Liver (tissue), 8 donors: ENCODE measurements at regions not wholly inside any gene's neighbourhood (a gene's known extent, or its start where the extent isn't known, plus 50 kb on each side); places are given as distances from the start of the nearest gene placed in this dataset.

Source experiments
- DNase-seq: peaks from one replicate; pipeline ENCODE4 v3.0.0-alpha.2; 2017; ENCODE audit warnings: low spot score
- H3K27ac ChIP-seq, 2 donors: one replicate each; pipeline ENCODE4 v1.7.0; 2013; ENCODE audit warnings: inconsistent platforms in 2 of 2, low read length in 2 of 2, control low read depth in 1 of 2, low read depth in 1 of 2, mild to moderate bottlenecking in 1 of 2
- H3K27me3 ChIP-seq, 4 donors: one replicate each; pipeline versions ENCODE4 v1.6.1 to v1.7.0; 2013; ENCODE audit warnings: low read length in 3 of 4, inconsistent platforms in 1 of 4, mild to moderate bottlenecking in 1 of 4, moderate library complexity in 1 of 4; ENCODE audit not compliant: control insufficient read depth in 4 of 4, insufficient read depth in 4 of 4
- H3K36me3 ChIP-seq, 4 donors: one replicate each; pipeline versions ENCODE4 v1.6.1 to v1.7.0; 2013; ENCODE audit warnings: low read length in 3 of 4, mild to moderate bottlenecking in 3 of 4, low read depth in 1 of 4, moderate library complexity in 1 of 4; ENCODE audit not compliant: control insufficient read depth in 4 of 4, insufficient read depth in 3 of 4
- H3K4me1 ChIP-seq, 4 donors: one replicate each; pipeline versions ENCODE4 v1.6.1 to v1.7.0; 2013; ENCODE audit warnings: low read length in 3 of 4, mild to moderate bottlenecking in 3 of 4, moderate library complexity in 1 of 4; ENCODE audit not compliant: control insufficient read depth in 4 of 4, insufficient read depth in 4 of 4
- H3K4me3 ChIP-seq, 3 donors: one replicate each; pipeline versions ENCODE4 v1.6.1 to v1.7.0; 2013; ENCODE audit warnings: low read length in 3 of 3, control low read depth in 1 of 3, low read depth in 1 of 3, mild to moderate bottlenecking in 1 of 3
- H3K9ac ChIP-seq, 2 donors: one replicate each; pipeline ENCODE4 v1.7.0; 2013; ENCODE audit warnings: low read length in 2 of 2, mild to moderate bottlenecking in 2 of 2, moderate library complexity in 2 of 2, control low read depth in 1 of 2, low read depth in 1 of 2
- H3K9me3 ChIP-seq, 4 donors: one replicate each; pipeline versions ENCODE4 v1.6.1 to v1.7.0; 2013; ENCODE audit warnings: low read length in 3 of 4; ENCODE audit not compliant: control insufficient read depth in 4 of 4
- CTCF ChIP-seq: fragments of 150-350 bp; IDR thresholded peaks from 2 replicates; pipeline ENCODE4 v1.5.1; 2017; ENCODE audit warnings: improper control_type of control experiment, low read depth, low read length; ENCODE audit not compliant: missing input control
- FOXA2 ChIP-seq: IDR thresholded peaks from 2 replicates; pipeline ENCODE4 v1.6.1; 2016; ENCODE audit warnings: antibody characterized with exemption
- HNF4G ChIP-seq: IDR thresholded peaks from 2 replicates; pipeline ENCODE4 v1.6.1; 2016; ENCODE audit warnings: antibody characterized with exemption
- MAX ChIP-seq: IDR thresholded peaks from 2 replicates; pipeline ENCODE4 v1.6.1; 2016; ENCODE audit warnings: antibody characterized with exemption
- NR2F2 ChIP-seq: IDR thresholded peaks from 2 replicates; pipeline ENCODE4 v1.6.1; 2016; ENCODE audit warnings: antibody characterized with exemption
- SP1 ChIP-seq: IDR thresholded peaks from 2 replicates; pipeline ENCODE4 v1.6.1; 2018; ENCODE audit warnings: antibody characterized with exemption, mild to moderate bottlenecking
- TAF1 ChIP-seq: conservative IDR thresholded peaks from 2 replicates; pipeline ENCODE4 v1.6.1; 2016; ENCODE audit warnings: antibody characterized with exemption, mild to moderate bottlenecking
- YY1 ChIP-seq: IDR thresholded peaks from 2 replicates; pipeline ENCODE4 v1.6.1; 2016; ENCODE audit warnings: antibody characterized with exemption, mild to moderate bottlenecking
- WGBS: extraction: QIAGEN DNeasy Blood & Tissue Kit; methylation state at CpG from one replicate; pipeline ENCODE4 v1.1.7; 2013; 5-methylcytosine and 5-hydroxymethylcytosine counted together
- TF ChIP-seq, protein P1 (sequence below): IDR thresholded peaks from 2 replicates; pipeline ENCODE4 v1.6.1; 2016; ENCODE audit warnings: antibody characterized with exemption
- TF ChIP-seq, protein P2 (sequence below): IDR thresholded peaks from 2 replicates; pipeline ENCODE4 v1.6.1; 2016; ENCODE audit warnings: antibody characterized with exemption
- TF ChIP-seq, protein P3 (sequence below): IDR thresholded peaks from 2 replicates; pipeline ENCODE4 v1.6.1; 2016; ENCODE audit warnings: antibody characterized with exemption, mild to moderate bottlenecking
- donor health status: healthy.
- donor health status: healthy.
- donor health status: healthy.
- donor health status: healthy.
- donor health status: healthy.

- no peak for DNase-seq
- H3K9me3 ChIP-seq = no peaks in the 10 kb centered on the region
- no peak overlapping the region for H3K4me3 ChIP-seq
- WGBS = 41% methylated on average over 3 of the region's 3 CpGs
- no peak overlapping the region for H3K9ac ChIP-seq
- no peak for TF ChIP-seq YY1
- TF ChIP-seq, protein P1, sequence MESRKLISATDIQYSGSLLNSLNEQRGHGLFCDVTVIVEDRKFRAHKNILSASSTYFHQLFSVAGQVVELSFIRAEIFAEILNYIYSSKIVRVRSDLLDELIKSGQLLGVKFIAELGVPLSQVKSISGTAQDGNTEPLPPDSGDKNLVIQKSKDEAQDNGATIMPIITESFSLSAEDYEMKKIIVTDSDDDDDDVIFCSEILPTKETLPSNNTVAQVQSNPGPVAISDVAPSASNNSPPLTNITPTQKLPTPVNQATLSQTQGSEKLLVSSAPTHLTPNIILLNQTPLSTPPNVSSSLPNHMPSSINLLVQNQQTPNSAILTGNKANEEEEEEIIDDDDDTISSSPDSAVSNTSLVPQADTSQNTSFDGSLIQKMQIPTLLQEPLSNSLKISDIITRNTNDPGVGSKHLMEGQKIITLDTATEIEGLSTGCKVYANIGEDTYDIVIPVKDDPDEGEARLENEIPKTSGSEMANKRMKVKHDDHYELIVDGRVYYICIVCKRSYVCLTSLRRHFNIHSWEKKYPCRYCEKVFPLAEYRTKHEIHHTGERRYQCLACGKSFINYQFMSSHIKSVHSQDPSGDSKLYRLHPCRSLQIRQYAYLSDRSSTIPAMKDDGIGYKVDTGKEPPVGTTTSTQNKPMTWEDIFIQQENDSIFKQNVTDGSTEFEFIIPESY = no peak
- no peak for TF ChIP-seq TAF1
- TF ChIP-seq HNF4G = no peak
- TF ChIP-seq, protein P2, sequence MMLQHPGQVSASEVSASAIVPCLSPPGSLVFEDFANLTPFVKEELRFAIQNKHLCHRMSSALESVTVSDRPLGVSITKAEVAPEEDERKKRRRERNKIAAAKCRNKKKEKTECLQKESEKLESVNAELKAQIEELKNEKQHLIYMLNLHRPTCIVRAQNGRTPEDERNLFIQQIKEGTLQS = no peak
- TF ChIP-seq MAX = no peak
- TF ChIP-seq SP1 = no peak
- TF ChIP-seq, protein P3, sequence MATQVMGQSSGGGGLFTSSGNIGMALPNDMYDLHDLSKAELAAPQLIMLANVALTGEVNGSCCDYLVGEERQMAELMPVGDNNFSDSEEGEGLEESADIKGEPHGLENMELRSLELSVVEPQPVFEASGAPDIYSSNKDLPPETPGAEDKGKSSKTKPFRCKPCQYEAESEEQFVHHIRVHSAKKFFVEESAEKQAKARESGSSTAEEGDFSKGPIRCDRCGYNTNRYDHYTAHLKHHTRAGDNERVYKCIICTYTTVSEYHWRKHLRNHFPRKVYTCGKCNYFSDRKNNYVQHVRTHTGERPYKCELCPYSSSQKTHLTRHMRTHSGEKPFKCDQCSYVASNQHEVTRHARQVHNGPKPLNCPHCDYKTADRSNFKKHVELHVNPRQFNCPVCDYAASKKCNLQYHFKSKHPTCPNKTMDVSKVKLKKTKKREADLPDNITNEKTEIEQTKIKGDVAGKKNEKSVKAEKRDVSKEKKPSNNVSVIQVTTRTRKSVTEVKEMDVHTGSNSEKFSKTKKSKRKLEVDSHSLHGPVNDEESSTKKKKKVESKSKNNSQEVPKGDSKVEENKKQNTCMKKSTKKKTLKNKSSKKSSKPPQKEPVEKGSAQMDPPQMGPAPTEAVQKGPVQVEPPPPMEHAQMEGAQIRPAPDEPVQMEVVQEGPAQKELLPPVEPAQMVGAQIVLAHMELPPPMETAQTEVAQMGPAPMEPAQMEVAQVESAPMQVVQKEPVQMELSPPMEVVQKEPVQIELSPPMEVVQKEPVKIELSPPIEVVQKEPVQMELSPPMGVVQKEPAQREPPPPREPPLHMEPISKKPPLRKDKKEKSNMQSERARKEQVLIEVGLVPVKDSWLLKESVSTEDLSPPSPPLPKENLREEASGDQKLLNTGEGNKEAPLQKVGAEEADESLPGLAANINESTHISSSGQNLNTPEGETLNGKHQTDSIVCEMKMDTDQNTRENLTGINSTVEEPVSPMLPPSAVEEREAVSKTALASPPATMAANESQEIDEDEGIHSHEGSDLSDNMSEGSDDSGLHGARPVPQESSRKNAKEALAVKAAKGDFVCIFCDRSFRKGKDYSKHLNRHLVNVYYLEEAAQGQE = no peak
- no peaks in the 10 kb centered on the region for H3K4me1 ChIP-seq
- no peaks in the 10 kb centered on the region for H3K36me3 ChIP-seq
- peaks cover 0 to 2% (median 0%) of the 10 kb centered on the region in 4 donors for H3K27me3 ChIP-seq
- H3K27ac ChIP-seq = no peak overlapping the region
Measured at GRCh38 chr6:98498866-98499265, 335.5 kb upstream of the POU3F2 start.

DNA sequence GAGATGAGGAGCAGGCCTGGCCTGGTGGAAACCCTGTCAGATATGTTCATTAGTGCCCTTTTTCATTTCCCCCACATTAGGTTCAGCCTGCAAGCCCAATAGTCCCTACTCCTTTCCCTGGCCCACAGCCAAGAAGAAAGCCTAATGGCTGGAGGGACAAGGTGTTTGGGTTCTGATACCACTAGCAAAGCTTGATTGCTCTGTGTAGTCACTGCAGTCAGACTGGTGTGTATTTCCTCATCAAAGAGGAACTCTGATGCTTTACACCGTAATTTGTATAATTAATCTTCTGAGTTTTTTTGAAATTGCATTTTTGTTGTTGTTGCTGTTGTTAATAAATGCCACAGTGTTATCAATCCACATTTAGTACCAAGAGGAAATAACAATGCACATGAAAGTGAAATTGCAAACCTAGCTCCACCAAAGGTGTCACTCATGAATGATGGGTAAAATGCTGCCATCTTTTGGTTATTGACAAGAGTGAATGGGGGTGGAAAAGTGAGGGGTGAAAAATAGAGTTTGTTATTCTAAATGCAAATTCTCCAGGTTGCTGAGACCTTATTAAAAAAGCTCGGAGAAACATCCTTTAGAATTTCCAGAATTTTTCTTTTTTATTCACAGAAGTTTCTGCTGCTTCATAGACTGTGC lies 320.2 kb upstream of the POU3F2 start:
- H3K4me1 ChIP-seq = no peaks in the 10 kb centered on the region
- no peak for DNase-seq
- no peaks in the 10 kb centered on the region for H3K36me3 ChIP-seq
- H3K4me3 ChIP-seq = no peak overlapping the region
- H3K9ac ChIP-seq = no peak overlapping the region
- TF ChIP-seq SP1 (no peak), HNF4G (no peak), TAF1 (no peak), FOXA2 (no peak), NR2F2 (no peak), MAX (no peak), CTCF (no peak)
- TF ChIP-seq, protein P3 = no peak
- 75% methylated on average over 2 of the region's 2 CpGs for WGBS
- H3K27me3 ChIP-seq = peaks cover 0 to 3% (median 0%) of the 10 kb centered on the region in 4 donors
- H3K27ac ChIP-seq = no peak overlapping the region
- H3K9me3 ChIP-seq = no peaks in the 10 kb centered on the region
